SK-N-SH (cell line): ENCODE measurements at regions not wholly inside any gene's neighbourhood (a gene's known extent, or its start where the extent isn't known, plus 50 kb on each side); places are given as distances from the start of the nearest gene placed in this dataset.

Experiments
- CTCF ChIA-PET: fragments of 300-600, 350-600 bp; formaldehyde crosslinking; extraction: SDS; loops from one replicate; lab custom pipeline; 2021; lab: Yijun Ruan, JAX
- POLR2A ChIA-PET: fragments of 350-600 bp; sonication (Branson Sonifier 250); formaldehyde crosslinking; extraction: SDS; loops from one replicate; lab custom pipeline; 2020; ENCODE audit warnings: antibody characterized with exemption, inconsistent platforms; lab: Yijun Ruan, JAX
- DNase-seq: peaks from one replicate; pipeline ENCODE4 v3.0.0; 2012
- H2AFZ ChIP-seq: fragments of 200-600 bp; sonication (generic); 2 replicates; pipeline ENCODE4 v1.8.1; 2016; ENCODE audit warnings: antibody characterized with exemption, mild to moderate bottlenecking, low read depth
- H3F3A ChIP-seq: fragments of 200-600 bp; sonication (generic); replicated peaks from 2 replicates; pipeline ENCODE3; 2016; ENCODE audit warnings: antibody characterized with exemption, mild to moderate bottlenecking; ENCODE audit not compliant: insufficient read depth
- H3K27ac ChIP-seq, 2 experiments: fragments of 200-500 bp in 1 of 2; fragments of 200-600 bp in 1 of 2; sonication (Bioruptor generic) in 1 of 2; sonication (generic), shearing (Covaris generic) in 1 of 2; 2 replicates each; pipeline versions ENCODE4 v1.5.1 to v1.6.1; 2014 to 2016; ENCODE audit warnings: low read depth in 2 of 2, inconsistent platforms in 1 of 2, low read length in 1 of 2, mild to moderate bottlenecking in 1 of 2, mixed read lengths in 1 of 2
- H3K27me3 ChIP-seq: fragments of 200-600 bp; sonication (generic), shearing (Covaris generic); 2 replicates; pipeline ENCODE4 v1.6.1; 2016; ENCODE audit warnings: mixed run types; ENCODE audit not compliant: insufficient read depth
- H3K36me3 ChIP-seq, 2 experiments: fragments of 200-500 bp in 1 of 2; fragments of 200-600 bp in 1 of 2; sonication (Bioruptor generic) in 1 of 2; sonication (generic) in 1 of 2; replicated peaks in 1 of 2; 2 replicates each; pipeline versions ENCODE3 to v1.5.1; 2014 to 2016; ENCODE audit warnings: low read length in 1 of 2, mild to moderate bottlenecking in 1 of 2; ENCODE audit not compliant: insufficient read depth in 2 of 2, control insufficient read depth in 1 of 2
- H3K4me1 ChIP-seq, 2 experiments: fragments of 200-500 bp in 1 of 2; fragments of 200-600 bp in 1 of 2; sonication (Bioruptor generic) in 1 of 2; sonication (generic), shearing (Covaris generic) in 1 of 2; 2 replicates each; pipeline versions ENCODE4 v1.5.1 to v1.6.1; 2014 to 2016; ENCODE audit warnings: low read depth in 1 of 2, low read length in 1 of 2, mixed run types in 1 of 2; ENCODE audit not compliant: insufficient read depth in 2 of 2, control insufficient read depth in 1 of 2
- H3K4me2 ChIP-seq: fragments of 200-600 bp; sonication (generic), shearing (Covaris generic); 2 replicates; pipeline ENCODE4 v1.6.1; 2017; ENCODE audit warnings: mixed run types
- H3K4me3 ChIP-seq, 2 experiments: fragments of 200-500 bp in 1 of 2; fragments of 200-600 bp in 1 of 2; sonication (Bioruptor generic) in 1 of 2; sonication (generic), shearing (Covaris generic) in 1 of 2; 2 replicates each; pipeline versions ENCODE4 v1.5.1 to v1.8.1; 2014 to 2016; ENCODE audit warnings: low read depth in 2 of 2, inconsistent platforms in 1 of 2, low read length in 1 of 2, mild to moderate bottlenecking in 1 of 2, mixed read lengths in 1 of 2, moderate library complexity in 1 of 2
- H3K79me2 ChIP-seq: fragments of 200-600 bp; sonication (generic); 2 replicates; pipeline ENCODE4 v1.8.1; 2017; ENCODE audit warnings: mild to moderate bottlenecking; ENCODE audit not compliant: insufficient read depth
- H3K9ac ChIP-seq: fragments of 200-600 bp; sonication (generic); 2 replicates; pipeline ENCODE4 v1.6.1; 2017; ENCODE audit warnings: mixed run types
- H3K9me2 ChIP-seq: fragments of 200-600 bp; sonication (generic); 2 replicates; pipeline ENCODE4 v1.6.1; 2017; ENCODE audit warnings: mixed run types
- H3K9me3 ChIP-seq: fragments of 200-600 bp; sonication (generic); 2 replicates; pipeline ENCODE4 v1.6.1; 2017; ENCODE audit warnings: mixed run types, mild to moderate bottlenecking, moderate library complexity
- H4K20me1 ChIP-seq: fragments of 200-600 bp; sonication (generic); 2 replicates; pipeline ENCODE4 v1.6.1; 2017; ENCODE audit warnings: mild to moderate bottlenecking, mixed run types; ENCODE audit not compliant: insufficient read depth
- ELF1 ChIP-seq: IDR thresholded peaks from 2 replicates; pipeline ENCODE4 v1.4.0; 2012
- FOSL2 ChIP-seq: IDR thresholded peaks from 2 replicates; pipeline ENCODE4 v1.4.0; 2012; ENCODE audit warnings: low read depth, mild to moderate bottlenecking, moderate library complexity, borderline replicate concordance
- GATA2 ChIP-seq: sonication (generic); formaldehyde crosslinking; IDR thresholded peaks from 2 replicates; pipeline ENCODE4 v1.5.0; 2020; ENCODE audit warnings: mild to moderate bottlenecking, missing genetic modification reagents
- IRF3 ChIP-seq: fragments of 150-350 bp; IDR thresholded peaks from 2 replicates; pipeline ENCODE4 v1.6.1; 2016; ENCODE audit warnings: mild to moderate bottlenecking, low read depth, low read length
- REST ChIP-seq: IDR thresholded peaks from 2 replicates; pipeline ENCODE4 v1.6.1; 2012; ENCODE audit warnings: mild to moderate bottlenecking, low read depth, low read length, moderate library complexity
- RFX5 ChIP-seq: IDR thresholded peaks from 2 replicates; pipeline ENCODE4 v1.6.1; 2012; ENCODE audit warnings: mild to moderate bottlenecking, improper control_type of control experiment, low read length
- TAF1 ChIP-seq: IDR thresholded peaks from 2 replicates; pipeline ENCODE4 v1.6.1; 2012; ENCODE audit warnings: low read depth, mild to moderate bottlenecking, low read length, moderate library complexity, borderline replicate concordance
- WGBS: methylation state at CpG from one replicate; pipeline ENCODE4 v1.1.6; 2017; ENCODE audit warnings: low lambda C conversion rate; 5-methylcytosine and 5-hydroxymethylcytosine counted together
- TF ChIP-seq, protein P1 (sequence below): fragments of 150-350 bp; IDR thresholded peaks from 2 replicates; pipeline ENCODE4 v1.6.1; 2017; ENCODE audit warnings: antibody characterized with exemption, low read length, low read depth, borderline replicate concordance
- TF ChIP-seq, protein P2 (sequence below): IDR thresholded peaks from 2 replicates; pipeline ENCODE4 v1.4.0; 2012; ENCODE audit warnings: low read depth, borderline replicate concordance

- TF ChIP-seq, protein P1, sequence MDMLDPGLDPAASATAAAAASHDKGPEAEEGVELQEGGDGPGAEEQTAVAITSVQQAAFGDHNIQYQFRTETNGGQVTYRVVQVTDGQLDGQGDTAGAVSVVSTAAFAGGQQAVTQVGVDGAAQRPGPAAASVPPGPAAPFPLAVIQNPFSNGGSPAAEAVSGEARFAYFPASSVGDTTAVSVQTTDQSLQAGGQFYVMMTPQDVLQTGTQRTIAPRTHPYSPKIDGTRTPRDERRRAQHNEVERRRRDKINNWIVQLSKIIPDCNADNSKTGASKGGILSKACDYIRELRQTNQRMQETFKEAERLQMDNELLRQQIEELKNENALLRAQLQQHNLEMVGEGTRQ: no peak
- TF ChIP-seq TAF1: no peak
- TF ChIP-seq FOSL2: no peak
- no peak for TF ChIP-seq GATA2
Observed at GRCh38 chr17:73976147-73976546, 227.3 kb upstream of the RPL38 start (continued).

GRCh38 chr17:73976676-73977521 is 226.6 kb upstream of the RPL38 start:
- Histone ChIP-seq H3F3A (no peaks in the 10 kb centered on the region), H2AFZ (no peak overlapping the region), H3K9me2 (no peaks in the 10 kb centered on the region), H3K4me1 (peaks cover 0 to 29% of the 10 kb centered on the region in 2 experiments; a peak in 1 of 4 replicates), H3K27ac (no peak overlapping the region), H3K79me2 (no peaks in the 10 kb centered on the region), H3K4me2 (no peak overlapping the region), H3K27me3 (no peaks in the 10 kb centered on the region), H3K4me3 (no peak overlapping the region), H4K20me1 (no peaks in the 10 kb centered on the region), H3K9ac (no peak overlapping the region), H3K9me3 (no peaks in the 10 kb centered on the region), H3K36me3 (no peaks in the 10 kb centered on the region)
- TF ChIP-seq REST (no peak), RFX5 (no peak), IRF3 (no peak), ELF1 (no peak)
- TF ChIP-seq, protein P2, sequence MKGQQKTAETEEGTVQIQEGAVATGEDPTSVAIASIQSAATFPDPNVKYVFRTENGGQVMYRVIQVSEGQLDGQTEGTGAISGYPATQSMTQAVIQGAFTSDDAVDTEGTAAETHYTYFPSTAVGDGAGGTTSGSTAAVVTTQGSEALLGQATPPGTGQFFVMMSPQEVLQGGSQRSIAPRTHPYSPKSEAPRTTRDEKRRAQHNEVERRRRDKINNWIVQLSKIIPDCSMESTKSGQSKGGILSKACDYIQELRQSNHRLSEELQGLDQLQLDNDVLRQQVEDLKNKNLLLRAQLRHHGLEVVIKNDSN: no peak
- TF ChIP-seq, protein P1: no peak
- CTCF ChIA-PET: interaction anchor here (1.0 to 6.4 kb wide), 10 partner anchors 17 to 331 kb away, joined by 3 to 29 read pairs (median 7); no protein-coding TSS in a partner anchor
- peak; percentile 61 for DNase-seq
- POLR2A ChIA-PET: no interaction called here
- 43% methylated on average over 19 of the region's 19 CpGs for WGBS
